HG03565 (cell line): ENCODE measurements at regions not wholly inside any gene's neighbourhood (a gene's known extent, or its start where the extent isn't known, plus 50 kb on each side); places are given as distances from the start of the nearest gene placed in this dataset.

Experiments used
- ATAC-seq: cut with Tn5 transposase; IDR thresholded peaks from one replicate; pipeline ENCODE4 v1.9.1; 2021; ENCODE audit warnings: mild to moderate bottlenecking, moderate library complexity; ENCODE audit not compliant: unreplicated experiment

DNA sequence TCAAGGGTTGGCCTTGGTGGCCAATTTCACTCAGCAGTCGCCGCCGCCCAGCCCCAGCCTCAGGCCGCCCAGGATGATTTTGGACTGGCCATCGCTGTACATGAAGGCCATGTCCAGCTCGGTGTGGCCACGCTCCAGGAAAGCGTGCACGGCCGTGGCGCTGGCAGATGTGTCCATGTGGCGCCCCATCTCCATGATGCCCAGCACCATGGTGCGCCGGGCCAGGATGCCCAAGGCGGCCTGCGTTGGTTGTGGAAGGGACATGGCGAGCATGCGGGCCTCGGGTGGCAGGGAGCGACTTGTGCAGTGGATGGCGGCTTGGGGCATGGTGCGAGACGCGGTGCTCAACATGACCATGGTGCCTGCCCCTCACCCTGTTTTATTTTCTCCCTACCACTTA lies 55.4 kb downstream of the ZCCHC12 start:
- ATAC-seq: no peak

DNA sequence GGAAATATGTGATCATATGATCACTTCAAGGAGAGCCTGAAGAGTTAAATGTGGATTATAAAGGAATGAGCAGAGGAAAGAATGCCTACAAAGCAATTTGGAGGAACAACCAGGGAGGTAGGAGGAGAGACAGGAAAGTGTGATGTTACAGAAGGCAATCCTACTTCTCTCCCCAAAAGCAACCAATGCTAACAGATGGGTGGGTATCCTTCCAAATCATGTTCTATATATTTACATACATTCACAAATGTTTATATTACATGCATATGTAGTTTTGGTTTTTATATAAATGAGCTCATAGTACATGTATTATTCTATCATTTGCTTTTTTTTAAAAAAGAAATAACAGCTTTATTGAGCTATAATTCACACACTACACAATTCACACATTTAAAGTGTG lies 56.0 kb downstream of the ZCCHC12 start:
- no peak for ATAC-seq

DNA sequence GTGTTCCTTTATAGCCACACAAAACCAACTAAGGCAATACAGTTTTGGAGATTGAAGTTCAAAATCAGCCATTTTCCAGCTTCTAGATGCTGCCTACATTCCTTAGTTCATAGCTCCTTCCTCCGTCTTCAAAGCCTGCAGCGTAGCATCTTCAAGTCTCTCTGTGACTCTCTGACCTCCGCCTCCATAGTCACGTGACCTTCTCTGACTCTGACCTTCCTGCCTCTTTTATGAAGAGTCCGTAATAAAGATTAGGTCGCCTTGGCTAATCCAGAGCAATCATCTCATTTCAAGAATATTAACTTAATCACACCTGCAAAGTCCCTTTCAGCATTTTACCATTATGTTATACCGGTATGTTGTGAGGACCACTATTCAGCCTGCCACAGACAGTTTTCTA lies 60.4 kb downstream of the ZCCHC12 start:
- ATAC-seq: no peak

DNA sequence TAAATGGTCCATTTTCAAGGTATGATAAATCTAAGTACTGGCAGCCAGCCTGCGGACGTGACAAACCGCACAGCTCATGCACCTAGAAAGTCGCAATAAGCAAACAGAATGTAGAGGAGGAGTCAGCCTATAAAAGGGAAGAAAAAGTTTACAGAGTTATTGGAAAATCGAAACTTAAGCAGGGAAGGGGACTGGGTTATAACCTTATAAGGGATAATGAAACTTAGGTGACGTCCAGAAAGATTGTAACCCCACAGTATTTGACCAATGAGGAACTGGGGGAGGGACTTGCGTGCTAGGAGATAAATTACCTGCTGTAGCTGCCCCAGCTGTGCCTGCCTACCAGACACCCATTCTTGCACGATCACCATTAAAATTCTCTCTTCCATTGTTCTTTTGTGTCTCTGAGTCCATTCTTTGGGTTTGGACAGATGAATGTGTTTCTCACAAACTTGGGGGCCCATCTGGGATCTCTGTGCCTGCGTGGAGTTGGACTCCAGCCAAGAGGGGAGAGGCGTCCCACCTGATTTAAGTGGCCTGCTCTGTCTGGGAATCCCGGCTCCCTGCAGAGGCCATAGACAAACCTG lies 61.0 kb downstream of the ZCCHC12 start:
- no peak for ATAC-seq

DNA sequence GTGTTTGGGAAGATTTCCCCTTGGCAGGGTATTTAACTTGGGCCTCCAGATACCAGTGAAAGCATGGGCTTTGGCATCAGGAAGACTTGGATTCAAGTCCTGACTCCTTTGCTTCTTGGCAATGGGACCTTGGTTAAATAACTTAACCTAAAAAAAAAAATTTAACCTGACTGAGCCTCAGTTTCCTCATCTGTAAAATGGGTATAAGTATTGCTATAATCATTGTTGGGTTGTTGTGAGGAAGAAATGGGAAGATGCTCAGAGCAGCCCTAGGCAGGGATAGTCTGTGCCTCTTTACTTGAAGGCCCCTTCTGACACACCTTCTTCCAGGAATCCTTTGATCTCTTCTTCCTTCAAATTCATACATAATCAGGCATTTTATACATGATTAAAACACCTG lies 70.3 kb downstream of the ZCCHC12 start:
- no peak for ATAC-seq

DNA sequence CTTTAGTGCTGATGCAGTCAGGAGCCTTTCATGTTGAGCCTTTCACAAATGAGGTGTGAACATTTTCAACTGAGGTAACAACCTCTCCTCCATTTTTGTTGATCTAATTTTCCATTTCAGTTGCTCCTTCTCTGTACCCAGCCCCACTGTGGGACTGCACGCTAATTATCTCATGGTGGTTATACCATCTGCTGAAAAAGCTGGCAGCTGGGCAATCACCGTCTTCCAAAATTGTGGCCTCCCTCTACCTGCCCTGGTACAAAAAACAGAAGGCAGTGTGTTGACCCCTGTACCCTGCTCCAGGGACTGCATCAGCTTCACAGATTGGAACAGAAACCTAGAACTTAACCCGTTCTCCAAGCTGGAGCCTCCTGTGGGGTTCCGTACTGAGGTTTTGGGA lies 72.4 kb upstream of the LONRF3 start:
- ATAC-seq: no peak

DNA sequence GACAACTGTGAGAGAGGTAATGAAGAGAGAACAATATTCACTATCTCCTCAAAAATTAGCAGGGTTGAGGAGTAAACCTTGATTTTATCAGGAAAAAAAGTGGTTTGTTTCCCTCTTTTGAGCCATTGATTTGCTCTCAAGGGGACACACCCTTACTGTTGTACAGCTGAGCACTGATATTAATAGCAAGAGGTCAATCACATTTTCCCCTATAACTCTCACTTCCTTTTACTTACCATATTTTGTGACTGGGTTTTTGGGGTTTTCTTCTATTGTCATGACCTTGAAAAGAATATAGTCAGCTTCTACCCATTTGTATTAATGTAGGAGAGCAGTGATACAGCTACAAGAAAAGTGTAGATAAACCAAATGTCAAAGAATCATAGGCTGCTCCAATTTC lies 70.2 kb upstream of the LONRF3 start:
- peak; percentile 92 for ATAC-seq

DNA sequence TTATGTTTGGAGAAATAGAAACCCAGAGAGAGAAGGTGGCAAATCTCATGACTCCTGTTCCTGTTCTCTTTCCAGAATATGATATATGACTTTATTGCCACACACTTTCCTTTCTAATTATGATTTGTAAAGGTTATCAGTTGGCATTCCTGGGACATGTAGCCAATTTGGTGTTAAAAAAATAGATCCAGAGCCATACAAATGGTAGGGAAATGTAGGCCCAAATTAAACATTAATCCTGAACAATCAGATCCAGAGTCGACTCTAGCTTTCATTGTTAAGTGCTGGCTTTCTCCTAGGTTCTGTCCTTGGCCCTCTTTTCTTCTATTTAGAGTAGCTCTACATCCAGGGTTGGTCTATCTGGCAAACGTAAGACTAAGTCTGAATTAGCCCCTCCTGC lies 69.8 kb upstream of the LONRF3 start:
- ATAC-seq: no peak
